Sigmoid colon (tissue), 6 donors: ENCODE measurements at regions not wholly inside any gene's neighbourhood (a gene's known extent, or its start where the extent isn't known, plus 50 kb on each side); places are given as distances from the start of the nearest gene placed in this dataset.

Experiments
- DNase-seq: peaks from one replicate; pipeline ENCODE4 v3.0.0-alpha.2; 2019
- H3K27ac ChIP-seq, 4 donors: fragments of 200-600 bp; sonication (generic); one replicate each; pipeline ENCODE4 v1.5.1; 2016 to 2019; ENCODE audit warnings: mild to moderate bottlenecking in 1 of 4
- H3K27me3 ChIP-seq, 3 donors: fragments of 200-600 bp; sonication (generic); one replicate each; pipeline ENCODE4 v1.5.1; 2019; ENCODE audit warnings: mild to moderate bottlenecking in 1 of 3
- H3K36me3 ChIP-seq, 4 donors: fragments of 200-600 bp; sonication (generic); one replicate each; pipeline ENCODE4 v1.5.1; 2016 to 2019
- H3K4me1 ChIP-seq, 4 donors: fragments of 200-600 bp; sonication (generic); one replicate each; pipeline ENCODE4 v1.5.1; 2017 to 2019
- H3K4me3 ChIP-seq, 4 donors: fragments of 200-600 bp; sonication (generic); one replicate each; pipeline ENCODE4 v1.5.1; 2017 to 2019; ENCODE audit warnings: mild to moderate bottlenecking in 2 of 4, moderate library complexity in 1 of 4
- H3K9me3 ChIP-seq, 4 donors: fragments of 200-600 bp in 3 of 4; sonication (generic) in 3 of 4; one replicate each; pipeline versions ENCODE4 v1.5.1 to v1.6.1; 2013 to 2019
- EP300 ChIP-seq, 4 donors: sonication (generic); formaldehyde crosslinking; IDR thresholded peaks; one replicate each; pipeline ENCODE4 v1.6.1; 2017; ENCODE audit warnings: antibody characterized with exemption in 4 of 4
- POLR2A ChIP-seq, 2 donors: fragments of 450-650 bp; IDR thresholded peaks; one replicate each; pipeline ENCODE4 v1.6.1; 2016; ENCODE audit warnings: antibody characterized with exemption in 2 of 2, mild to moderate bottlenecking in 2 of 2, moderate library complexity in 2 of 2
- POLR2AphosphoS5 ChIP-seq, 4 donors: sonication (generic); formaldehyde crosslinking; IDR thresholded peaks; one replicate each; pipeline ENCODE4 v1.6.1; 2017; ENCODE audit warnings: antibody characterized with exemption in 4 of 4
- WGBS, 2 donors: extraction: QIAGEN DNeasy Blood & Tissue Kit; methylation state at CpG; one replicate each; pipeline ENCODE4 v1.1.7; 2013; 5-methylcytosine and 5-hydroxymethylcytosine counted together
- intact Hi-C: fragments of 100-400 bp; cut with DNase I; formaldehyde crosslinking; loops from one replicate; pipeline ENCODE4 v1.15.1; 2023
- TF ChIP-seq, protein P1 (sequence below), 4 experiments: fragments of 450-650 bp in 3 of 4; fragments of 200-600 bp in 1 of 4; IDR thresholded peaks; one replicate each; pipeline ENCODE4 v1.5.1; 2016 to 2019; ENCODE audit warnings: antibody characterized with exemption in 4 of 4, mild to moderate bottlenecking in 3 of 4, moderate library complexity in 2 of 4
- donor health status: healthy with polysubstance abuse.
- donor health status: healthy.

- H3K27me3 ChIP-seq, result no peaks in the 10 kb centered on the region
- TF ChIP-seq POLR2A (IDR thresholded peaks at IDR 0.05) (no peak), POLR2AphosphoS5 (IDR thresholded peaks at IDR 0.05) (no peak), EP300 (IDR thresholded peaks at IDR 0.05) (no peak)
- TF ChIP-seq, protein P1, sequence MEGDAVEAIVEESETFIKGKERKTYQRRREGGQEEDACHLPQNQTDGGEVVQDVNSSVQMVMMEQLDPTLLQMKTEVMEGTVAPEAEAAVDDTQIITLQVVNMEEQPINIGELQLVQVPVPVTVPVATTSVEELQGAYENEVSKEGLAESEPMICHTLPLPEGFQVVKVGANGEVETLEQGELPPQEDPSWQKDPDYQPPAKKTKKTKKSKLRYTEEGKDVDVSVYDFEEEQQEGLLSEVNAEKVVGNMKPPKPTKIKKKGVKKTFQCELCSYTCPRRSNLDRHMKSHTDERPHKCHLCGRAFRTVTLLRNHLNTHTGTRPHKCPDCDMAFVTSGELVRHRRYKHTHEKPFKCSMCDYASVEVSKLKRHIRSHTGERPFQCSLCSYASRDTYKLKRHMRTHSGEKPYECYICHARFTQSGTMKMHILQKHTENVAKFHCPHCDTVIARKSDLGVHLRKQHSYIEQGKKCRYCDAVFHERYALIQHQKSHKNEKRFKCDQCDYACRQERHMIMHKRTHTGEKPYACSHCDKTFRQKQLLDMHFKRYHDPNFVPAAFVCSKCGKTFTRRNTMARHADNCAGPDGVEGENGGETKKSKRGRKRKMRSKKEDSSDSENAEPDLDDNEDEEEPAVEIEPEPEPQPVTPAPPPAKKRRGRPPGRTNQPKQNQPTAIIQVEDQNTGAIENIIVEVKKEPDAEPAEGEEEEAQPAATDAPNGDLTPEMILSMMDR (IDR thresholded peaks at IDR 0.05), result no peak
- no peak overlapping the region for H3K4me3 ChIP-seq
- no peaks in the 10 kb centered on the region for H3K9me3 ChIP-seq
- no peak for DNase-seq
- H3K4me1 ChIP-seq, result no peaks in the 10 kb centered on the region
- H3K36me3 ChIP-seq, result no peaks in the 10 kb centered on the region
- intact Hi-C loops, result no loop called here
- WGBS, 2 donors, result 79 to 88% methylated on average over 4 of the region's 4 CpGs
- H3K27ac ChIP-seq, result no peak overlapping the region
Measured at GRCh38 chr5:27308153-27308552, 269.8 kb upstream of the CDH9 start.

- Histone ChIP-seq H3K4me3 (no peak overlapping the region), H3K9me3 (no peaks in the 10 kb centered on the region), H3K36me3 (no peaks in the 10 kb centered on the region), H3K4me1 (no peaks in the 10 kb centered on the region), H3K27me3 (no peaks in the 10 kb centered on the region), H3K27ac (no peak overlapping the region)
- no peak for DNase-seq
- intact Hi-C loops, result no loop called here
- 77 to 80% methylated on average over 1 of the region's 1 CpG for WGBS, 2 donors
- TF ChIP-seq POLR2A (IDR thresholded peaks at IDR 0.05) (no peak), EP300 (IDR thresholded peaks at IDR 0.05) (no peak), POLR2AphosphoS5 (IDR thresholded peaks at IDR 0.05) (no peak)
- TF ChIP-seq, protein P1 (IDR thresholded peaks at IDR 0.05), result no peak
Measured at GRCh38 chr5:27290172-27290571, 251.8 kb upstream of the CDH9 start.

DNA sequence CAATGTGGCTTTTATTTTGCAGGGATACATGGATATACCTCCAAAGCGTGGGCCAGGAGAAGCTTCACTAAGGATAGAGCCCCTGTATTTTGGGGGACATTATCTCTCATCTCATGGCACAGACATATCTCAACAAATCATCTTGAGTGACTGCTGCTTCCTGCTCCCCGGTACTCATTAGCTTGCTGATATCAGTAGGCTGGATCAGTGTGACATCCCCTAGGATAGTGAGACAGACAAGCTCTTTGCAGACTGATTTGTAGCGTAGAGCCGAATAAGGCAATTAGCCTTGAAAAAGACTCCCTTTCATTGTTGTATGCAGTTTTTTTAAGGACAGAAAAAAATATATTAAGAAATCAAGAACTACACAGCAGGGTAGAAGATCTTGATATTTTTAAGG is 237.7 kb upstream of the CDH9 start:
- DNase-seq, result no peak
- TF ChIP-seq POLR2AphosphoS5 (IDR thresholded peaks at IDR 0.05) (no peak), POLR2A (IDR thresholded peaks at IDR 0.05) (no peak), EP300 (IDR thresholded peaks at IDR 0.05) (no peak)
- TF ChIP-seq, protein P1 (IDR thresholded peaks at IDR 0.05), result no peak
- no peak overlapping the region for H3K27ac ChIP-seq
- no peaks in the 10 kb centered on the region for H3K36me3 ChIP-seq
- no peaks in the 10 kb centered on the region for H3K27me3 ChIP-seq
- WGBS, 2 donors, result 81 to 83% methylated on average over 4 of the region's 4 CpGs
- no peaks in the 10 kb centered on the region for H3K9me3 ChIP-seq
- no peaks in the 10 kb centered on the region for H3K4me1 ChIP-seq
- no peak overlapping the region for H3K4me3 ChIP-seq
- intact Hi-C loops, result no loop called here

DNA sequence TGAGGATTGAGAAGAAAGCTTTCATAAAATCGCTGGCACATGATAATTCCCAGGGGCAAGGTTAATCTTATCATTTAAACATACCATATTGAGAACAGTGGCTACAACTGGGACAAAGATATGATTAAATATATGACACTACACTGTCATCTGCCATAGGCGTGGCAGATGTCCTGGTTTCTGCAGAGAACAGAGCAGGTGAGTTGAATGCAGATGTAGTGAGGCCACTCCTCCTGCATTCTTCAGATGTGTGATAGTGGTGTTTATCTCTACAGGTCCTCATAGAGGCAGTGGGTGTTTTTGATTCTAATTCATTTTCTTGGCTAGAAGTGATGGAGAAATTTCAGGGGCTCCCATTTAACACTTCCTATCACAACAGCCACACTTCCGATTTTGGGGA is 237.0 kb upstream of the CDH9 start:
- H3K4me3 ChIP-seq, result no peak overlapping the region
- no peak for DNase-seq
- H3K27ac ChIP-seq, result no peak overlapping the region
- intact Hi-C loops, result no loop called here
- H3K36me3 ChIP-seq, result no peaks in the 10 kb centered on the region
- H3K9me3 ChIP-seq, result no peaks in the 10 kb centered on the region
- TF ChIP-seq, protein P1 (IDR thresholded peaks at IDR 0.05), result no peak
- TF ChIP-seq POLR2AphosphoS5 (IDR thresholded peaks at IDR 0.05) (no peak), EP300 (IDR thresholded peaks at IDR 0.05) (no peak), POLR2A (IDR thresholded peaks at IDR 0.05) (no peak)
- WGBS, 2 donors, result 74 to 81% methylated on average over 3 of the region's 3 CpGs
- H3K4me1 ChIP-seq, result no peaks in the 10 kb centered on the region
- no peaks in the 10 kb centered on the region for H3K27me3 ChIP-seq

DNA sequence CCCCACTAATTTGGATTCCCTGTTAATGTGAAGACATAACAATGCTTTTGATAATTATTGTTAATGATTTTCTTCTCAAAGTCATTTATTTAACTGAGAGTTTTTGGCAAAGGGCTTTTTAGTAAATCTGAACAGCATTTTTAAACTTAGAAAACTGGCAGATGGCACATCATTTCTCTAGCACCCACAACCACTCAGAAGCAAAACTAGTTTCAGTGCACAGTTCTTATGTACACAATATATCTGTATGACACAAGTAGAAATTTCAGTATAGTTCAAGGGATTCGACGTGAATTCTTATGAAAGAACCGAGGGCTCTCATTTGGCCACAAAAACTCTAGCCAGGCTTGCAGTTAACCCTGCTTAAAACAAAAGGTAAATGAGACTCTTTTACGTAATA is 231.4 kb upstream of the CDH9 start:
- Histone ChIP-seq H3K4me3 (no peak overlapping the region), H3K4me1 (no peaks in the 10 kb centered on the region), H3K27me3 (no peaks in the 10 kb centered on the region), H3K27ac (no peak overlapping the region), H3K36me3 (no peaks in the 10 kb centered on the region), H3K9me3 (no peaks in the 10 kb centered on the region)
- intact Hi-C loops, result no loop called here
- TF ChIP-seq POLR2AphosphoS5 (IDR thresholded peaks at IDR 0.05) (no peak), POLR2A (IDR thresholded peaks at IDR 0.05) (no peak), EP300 (IDR thresholded peaks at IDR 0.05) (no peak)
- TF ChIP-seq, protein P1 (IDR thresholded peaks at IDR 0.05), result no peak
- no peak for DNase-seq
- 94 to 96% methylated on average over 4 of the region's 4 CpGs for WGBS, 2 donors
